A549 (cell line): ENCODE measurements at regions not wholly inside any gene's neighbourhood (a gene's known extent, or its start where the extent isn't known, plus 50 kb on each side); places are given as distances from the start of the nearest gene placed in this dataset.

Experiments used
- BHLHE40 ChIP-seq: IDR thresholded peaks from 2 replicates; pipeline ENCODE4 v1.6.1; 2012; ENCODE audit warnings: low read depth, low read length, inconsistent platforms
- CBX2 ChIP-seq: fragments of 200-600 bp; sonication (generic); IDR thresholded peaks from 2 replicates; pipeline ENCODE4 v1.6.1; 2016; ENCODE audit warnings: low read depth, mild to moderate bottlenecking, borderline replicate concordance
- EP300 ChIP-seq, 2 experiments: fragments of >200 bp; sonication (Bioruptor Twin); formaldehyde crosslinking; IDR thresholded peaks; 2 replicates in 1 of 2; 3 replicates in 1 of 2; pipeline ENCODE4 v1.6.1; 2016 to 2017
- KDM5A ChIP-seq: fragments of 200-600 bp; sonication (generic); IDR thresholded peaks from 2 replicates; pipeline ENCODE4 v1.6.1; 2016; ENCODE audit warnings: antibody characterized with exemption, mild to moderate bottlenecking
- MYC ChIP-seq: IDR thresholded peaks from 2 replicates; pipeline ENCODE4 v1.6.1; 2012; ENCODE audit warnings: mild to moderate bottlenecking, inconsistent platforms, low read length, improper control_type of control experiment, borderline replicate concordance
- POLR2A ChIP-seq: IDR thresholded peaks from 2 replicates; pipeline ENCODE4 v1.6.1; 2012; ENCODE audit warnings: mild to moderate bottlenecking, low read length
- RAD21 ChIP-seq, 2 experiments: fragments of >200 bp in 1 of 2; sonication (Bioruptor Twin) in 1 of 2; formaldehyde crosslinking in 1 of 2; IDR thresholded peaks in 1 of 2; conservative IDR thresholded peaks in 1 of 2; 2 replicates in 1 of 2; 3 replicates in 1 of 2; pipeline ENCODE4 v1.6.1; 2012 to 2018; ENCODE audit warnings: inconsistent platforms in 1 of 2
- RCOR1 ChIP-seq: fragments of 150-350 bp; IDR thresholded peaks from 2 replicates; pipeline ENCODE4 v1.6.1; 2014; ENCODE audit warnings: antibody characterized with exemption, low read length, low read depth
- RFX5 ChIP-seq: fragments of 450-650 bp; IDR thresholded peaks from 2 replicates; pipeline ENCODE4 v1.7.1; 2014; ENCODE audit warnings: antibody characterized with exemption, mild to moderate bottlenecking, moderate library complexity
- SMC3 ChIP-seq: fragments of >200 bp; sonication (Bioruptor Twin); formaldehyde crosslinking; IDR thresholded peaks from 3 replicates; pipeline ENCODE4 v1.6.1; 2018; ENCODE audit warnings: inconsistent platforms
- TF ChIP-seq, protein P1 (sequence below): fragments of >200 bp; sonication (Bioruptor Twin); formaldehyde crosslinking; IDR thresholded peaks from 3 replicates; pipeline ENCODE4 v1.5.1; 2016

GRCh38 chr6:170202416-170203135 lies 88.3 kb downstream of the DLL1 start:
- TF ChIP-seq, protein P1, sequence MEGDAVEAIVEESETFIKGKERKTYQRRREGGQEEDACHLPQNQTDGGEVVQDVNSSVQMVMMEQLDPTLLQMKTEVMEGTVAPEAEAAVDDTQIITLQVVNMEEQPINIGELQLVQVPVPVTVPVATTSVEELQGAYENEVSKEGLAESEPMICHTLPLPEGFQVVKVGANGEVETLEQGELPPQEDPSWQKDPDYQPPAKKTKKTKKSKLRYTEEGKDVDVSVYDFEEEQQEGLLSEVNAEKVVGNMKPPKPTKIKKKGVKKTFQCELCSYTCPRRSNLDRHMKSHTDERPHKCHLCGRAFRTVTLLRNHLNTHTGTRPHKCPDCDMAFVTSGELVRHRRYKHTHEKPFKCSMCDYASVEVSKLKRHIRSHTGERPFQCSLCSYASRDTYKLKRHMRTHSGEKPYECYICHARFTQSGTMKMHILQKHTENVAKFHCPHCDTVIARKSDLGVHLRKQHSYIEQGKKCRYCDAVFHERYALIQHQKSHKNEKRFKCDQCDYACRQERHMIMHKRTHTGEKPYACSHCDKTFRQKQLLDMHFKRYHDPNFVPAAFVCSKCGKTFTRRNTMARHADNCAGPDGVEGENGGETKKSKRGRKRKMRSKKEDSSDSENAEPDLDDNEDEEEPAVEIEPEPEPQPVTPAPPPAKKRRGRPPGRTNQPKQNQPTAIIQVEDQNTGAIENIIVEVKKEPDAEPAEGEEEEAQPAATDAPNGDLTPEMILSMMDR, result no peak
- TF ChIP-seq POLR2A (no peak), RCOR1 (no peak), MYC (no peak), RAD21 (conservative IDR thresholded peaks at IDR 0.05 in 1 of 2, IDR thresholded peaks at IDR 0.05 in 1 of 2) (no peak), BHLHE40 (no peak), SMC3 (no peak), KDM5A (no peak), CBX2 (no peak), EP300 (IDR thresholded peaks at IDR 0.05) (no peak), RFX5 (no peak)
